ENCODE measurements at regions not wholly inside any gene's neighbourhood (a gene's known extent, or its start where the extent isn't known, plus 50 kb on each side); places are given as distances from the start of the nearest gene placed in this dataset.

DNA sequence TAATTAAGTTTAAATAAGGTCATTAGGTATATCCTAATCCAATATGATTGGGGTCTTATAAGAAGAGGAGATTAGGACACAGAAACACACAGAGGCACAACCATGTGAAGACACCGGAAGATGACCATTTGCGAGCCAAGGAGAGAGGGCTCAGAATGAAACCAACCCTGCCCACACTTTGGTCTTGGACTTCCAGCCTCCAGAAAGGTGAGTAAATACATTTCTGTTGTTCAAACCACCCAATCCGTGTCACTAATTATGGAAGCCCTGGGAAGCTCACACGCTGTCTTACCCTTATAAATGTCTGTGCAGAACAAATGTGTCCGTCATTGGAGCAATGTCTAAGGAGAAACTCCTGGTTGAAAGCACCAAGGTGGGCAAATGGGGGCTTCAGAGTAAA lies 95.0 kb downstream of the IYD start:
- TF ChIP-seq NRF1 (IDR thresholded peaks at IDR 0.05; ENCODE audit: low read depth, low read length) (no peak), RAD21 (IDR thresholded peaks at IDR 0.05 in 1 of 2, conservative IDR thresholded peaks at IDR 0.05 in 1 of 2; ENCODE audit: low read depth in 2 of 2, low read length in 2 of 2) (no peak), EZH2 (IDR thresholded peaks at IDR 0.05; ENCODE audit: low read depth, low read length, severe bottlenecking) (no peak), RXRA (IDR thresholded peaks at IDR 0.05; ENCODE audit: insufficient read depth, low read depth, low read length) (no peak), HDAC2 (IDR thresholded peaks at IDR 0.05; ENCODE audit: borderline replicate concordance in 1 of 2, low read depth in 2 of 2, low read length in 2 of 2) (no peak), CEBPB (IDR thresholded peaks at IDR 0.05; ENCODE audit: low read depth, low read length) (no peak), JUND (IDR thresholded peaks at IDR 0.05; ENCODE audit: low read length) (no peak), MAFK (IDR thresholded peaks at IDR 0.05; ENCODE audit: low read depth, low read length) (no peak), CBX8 (IDR thresholded peaks at IDR 0.05; ENCODE audit: borderline replicate concordance, low read depth, low read length) (no peak), POLR2AphosphoS5 (IDR thresholded peaks at IDR 0.05; ENCODE audit: low read depth, low read length) (no peak), TEAD4 (IDR thresholded peaks at IDR 0.05; ENCODE audit: low read depth, low read length) (no peak)
- TF ChIP-seq, protein P1, sequence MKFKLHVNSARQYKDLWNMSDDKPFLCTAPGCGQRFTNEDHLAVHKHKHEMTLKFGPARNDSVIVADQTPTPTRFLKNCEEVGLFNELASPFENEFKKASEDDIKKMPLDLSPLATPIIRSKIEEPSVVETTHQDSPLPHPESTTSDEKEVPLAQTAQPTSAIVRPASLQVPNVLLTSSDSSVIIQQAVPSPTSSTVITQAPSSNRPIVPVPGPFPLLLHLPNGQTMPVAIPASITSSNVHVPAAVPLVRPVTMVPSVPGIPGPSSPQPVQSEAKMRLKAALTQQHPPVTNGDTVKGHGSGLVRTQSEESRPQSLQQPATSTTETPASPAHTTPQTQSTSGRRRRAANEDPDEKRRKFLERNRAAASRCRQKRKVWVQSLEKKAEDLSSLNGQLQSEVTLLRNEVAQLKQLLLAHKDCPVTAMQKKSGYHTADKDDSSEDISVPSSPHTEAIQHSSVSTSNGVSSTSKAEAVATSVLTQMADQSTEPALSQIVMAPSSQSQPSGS (IDR thresholded peaks at IDR 0.05; ENCODE audit: low read length) = no peak
- TF ChIP-seq, protein P2, sequence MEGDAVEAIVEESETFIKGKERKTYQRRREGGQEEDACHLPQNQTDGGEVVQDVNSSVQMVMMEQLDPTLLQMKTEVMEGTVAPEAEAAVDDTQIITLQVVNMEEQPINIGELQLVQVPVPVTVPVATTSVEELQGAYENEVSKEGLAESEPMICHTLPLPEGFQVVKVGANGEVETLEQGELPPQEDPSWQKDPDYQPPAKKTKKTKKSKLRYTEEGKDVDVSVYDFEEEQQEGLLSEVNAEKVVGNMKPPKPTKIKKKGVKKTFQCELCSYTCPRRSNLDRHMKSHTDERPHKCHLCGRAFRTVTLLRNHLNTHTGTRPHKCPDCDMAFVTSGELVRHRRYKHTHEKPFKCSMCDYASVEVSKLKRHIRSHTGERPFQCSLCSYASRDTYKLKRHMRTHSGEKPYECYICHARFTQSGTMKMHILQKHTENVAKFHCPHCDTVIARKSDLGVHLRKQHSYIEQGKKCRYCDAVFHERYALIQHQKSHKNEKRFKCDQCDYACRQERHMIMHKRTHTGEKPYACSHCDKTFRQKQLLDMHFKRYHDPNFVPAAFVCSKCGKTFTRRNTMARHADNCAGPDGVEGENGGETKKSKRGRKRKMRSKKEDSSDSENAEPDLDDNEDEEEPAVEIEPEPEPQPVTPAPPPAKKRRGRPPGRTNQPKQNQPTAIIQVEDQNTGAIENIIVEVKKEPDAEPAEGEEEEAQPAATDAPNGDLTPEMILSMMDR (IDR thresholded peaks at IDR 0.05; ENCODE audit: control extremely low read depth in 1 of 3, insufficient read depth in 1 of 3, low read depth in 1 of 3, low read length in 3 of 3) = no peak

Data from H1 (cell line).